ENCODE measurements at regions not wholly inside any gene's neighbourhood (a gene's known extent, or its start where the extent isn't known, plus 50 kb on each side); places are given as distances from the start of the nearest gene placed in this dataset.

- TF ChIP-seq CTCF (IDR thresholded peaks at IDR 0.05) (no peak), POLR2A (IDR thresholded peaks at IDR 0.05) (no peak), POLR2AphosphoS5 (IDR thresholded peaks at IDR 0.05) (no peak)
These were observed 75.8 kb upstream of the WNT4 start for GRCh38 chr1:22218618-22219250.

Data from gastroesophageal sphincter (tissue), 3 donors.